Natural killer cell (primary cell): ENCODE measurements at regions not wholly inside any gene's neighbourhood (a gene's known extent, or its start where the extent isn't known, plus 50 kb on each side); places are given as distances from the start of the nearest gene placed in this dataset.

Source experiments
- ATAC-seq, 3 donors: fragments of 150-1000 bp in 2 of 3; fragments of 200-7000 bp in 1 of 3; cut with Tn5 transposase; 1 replicate in 1 of 3; 2 replicates in 2 of 3; pipeline ENCODE4 v1.10.0; 2021; ENCODE audit warnings: mild to moderate bottlenecking in 2 of 3, moderate library complexity in 2 of 3
- DNase-seq, 2 donors: peaks; one replicate each; pipeline versions ENCODE4 v3.0.0 to v3.0.0-alpha.2; 2013 to 2021; ENCODE audit warnings: mixed read lengths in 1 of 2
- H3K27ac ChIP-seq: one replicate; pipeline ENCODE4 v1.5.1; 2013; ENCODE audit warnings: mild to moderate bottlenecking, low read length
- H3K27me3 ChIP-seq: one replicate; pipeline ENCODE4 v1.6.1; 2013; ENCODE audit warnings: low read length; ENCODE audit not compliant: control insufficient read depth, insufficient read depth
- H3K36me3 ChIP-seq: one replicate; pipeline ENCODE4 v1.6.1; 2013; ENCODE audit warnings: low read length; ENCODE audit not compliant: control insufficient read depth, insufficient read depth
- H3K4me1 ChIP-seq: one replicate; pipeline ENCODE4 v1.6.1; 2013; ENCODE audit warnings: low read length; ENCODE audit not compliant: control insufficient read depth, insufficient read depth
- H3K4me3 ChIP-seq: one replicate; pipeline ENCODE4 v1.5.1; 2013; ENCODE audit warnings: low read length
- H3K9me3 ChIP-seq: one replicate; pipeline ENCODE4 v1.6.1; 2013; ENCODE audit warnings: low read length; ENCODE audit not compliant: control insufficient read depth, insufficient read depth
- H3K27ac Mint-ChIP-seq, 2 donors: one replicate each; pipeline ENCODE4 v1.8.0; 2022; ENCODE audit warnings: mild to moderate bottlenecking in 2 of 2, mixed read lengths in 2 of 2, moderate library complexity in 1 of 2
- H3K27me3 Mint-ChIP-seq, 2 donors: one replicate each; pipeline ENCODE4 v1.8.0; 2022; ENCODE audit warnings: low read depth in 2 of 2, mixed read lengths in 2 of 2
- H3K36me3 Mint-ChIP-seq: one replicate; pipeline ENCODE4 v1.8.0; 2022; ENCODE audit warnings: mixed read lengths
- H3K4me1 Mint-ChIP-seq, 2 donors: one replicate each; pipeline ENCODE4 v1.8.0; 2022; ENCODE audit warnings: mixed read lengths in 2 of 2
- H3K4me3 Mint-ChIP-seq: one replicate; pipeline ENCODE4 v1.8.0; 2022; ENCODE audit warnings: mild to moderate bottlenecking, moderate library complexity, mixed read lengths
- H3K9me3 Mint-ChIP-seq, 2 donors: one replicate each; pipeline ENCODE4 v1.8.0; 2022; ENCODE audit warnings: mixed read lengths in 2 of 2
- CTCF ChIP-seq: fragments of 200-600 bp; IDR thresholded peaks from one replicate; pipeline ENCODE4 v1.8.0; 2022; ENCODE audit warnings: antibody characterized with exemption
- WGBS: methylation state at CpG from one replicate; pipeline ENCODE4 v1.1.7; 2013; ENCODE audit warnings: missing lambda C conversion rate; ENCODE audit not compliant: insufficient coverage; 5-methylcytosine and 5-hydroxymethylcytosine counted together
- intact Hi-C: fragments of 100-400 bp; cut with micrococcal nuclease; formaldehyde crosslinking; loops from one replicate; pipeline ENCODE4 v1.14.2; 2022

- WGBS, result 83% methylated on average over 1 of the region's 1 CpG
- no peaks in the 10 kb centered on the region for H3K4me1 Mint-ChIP-seq
- Histone ChIP-seq H3K27ac (no peak overlapping the region), H3K4me1 (no peaks in the 10 kb centered on the region), H3K9me3 (no peaks in the 10 kb centered on the region), H3K36me3 (no peaks in the 10 kb centered on the region), H3K4me3 (no peak overlapping the region), H3K27me3 (no peaks in the 10 kb centered on the region)
- ATAC-seq (no peak), DNase-seq (no peak)
- no peak overlapping the region for H3K27ac Mint-ChIP-seq
- H3K9me3 Mint-ChIP-seq, result peaks cover 10 to 13% of the 10 kb centered on the region in 2 donors
- no peak for TF ChIP-seq CTCF
- intact Hi-C loops, result no loop called here
- no peaks in the 10 kb centered on the region for H3K27me3 Mint-ChIP-seq
- H3K36me3 Mint-ChIP-seq, result no peaks in the 10 kb centered on the region
- H3K4me3 Mint-ChIP-seq, result no peak overlapping the region
Measured at GRCh38 chr2:139162957-139163356, 382.8 kb upstream of the NXPH2 start.

- Mint-ChIP-seq H3K27me3 (no peaks in the 10 kb centered on the region), H3K9me3 (peaks cover 10 to 14% of the 10 kb centered on the region in 2 donors), H3K27ac (no peak overlapping the region), H3K36me3 (no peaks in the 10 kb centered on the region), H3K4me3 (no peak overlapping the region), H3K4me1 (no peaks in the 10 kb centered on the region)
- DNase-seq, result no peak
- Histone ChIP-seq H3K27me3 (no peaks in the 10 kb centered on the region), H3K9me3 (no peaks in the 10 kb centered on the region), H3K4me3 (no peak overlapping the region), H3K36me3 (no peaks in the 10 kb centered on the region), H3K27ac (no peak overlapping the region), H3K4me1 (no peaks in the 10 kb centered on the region)
- WGBS, result 50% methylated on average over 1 of the region's 2 CpGs
- no peak for ATAC-seq
- intact Hi-C loops, result no loop called here
- TF ChIP-seq CTCF, result no peak
Measured at GRCh38 chr2:139162456-139162855, 382.3 kb upstream of the NXPH2 start.

GRCh38 chr2:139160836-139161235, 380.6 kb upstream of the NXPH2 start:
- DNase-seq, result no peak
- Histone ChIP-seq H3K9me3 (no peaks in the 10 kb centered on the region), H3K27me3 (no peaks in the 10 kb centered on the region), H3K4me3 (no peak overlapping the region), H3K36me3 (no peaks in the 10 kb centered on the region), H3K4me1 (no peaks in the 10 kb centered on the region), H3K27ac (no peak overlapping the region)
- Mint-ChIP-seq H3K9me3 (peaks cover 13 to 18% of the 10 kb centered on the region in 2 donors), H3K4me1 (no peaks in the 10 kb centered on the region), H3K27ac (no peak overlapping the region), H3K27me3 (no peaks in the 10 kb centered on the region), H3K36me3 (no peaks in the 10 kb centered on the region), H3K4me3 (no peak overlapping the region)
- no peak for ATAC-seq
- intact Hi-C loops, result no loop called here
- TF ChIP-seq CTCF, result no peak
- WGBS, result no CpG with 5 or more reads among the region's 1 CpG

GRCh38 chr2:139159177-139159576, 379.0 kb upstream of the NXPH2 start:
- H3K9me3 Mint-ChIP-seq, result peaks cover 15 to 19% of the 10 kb centered on the region in 2 donors

More at GRCh38 chr2:139159177-139159576, 379.0 kb upstream of the NXPH2 start:
- Mint-ChIP-seq H3K36me3 (no peaks in the 10 kb centered on the region), H3K27ac (no peak overlapping the region), H3K4me3 (no peak overlapping the region), H3K4me1 (no peaks in the 10 kb centered on the region), H3K27me3 (no peaks in the 10 kb centered on the region)
- 100% methylated on average over 1 of the region's 3 CpGs for WGBS
- no peak overlapping the region for H3K4me3 ChIP-seq
- intact Hi-C loops, result no loop called here
- no peak for TF ChIP-seq CTCF
- no peaks in the 10 kb centered on the region for H3K4me1 ChIP-seq
- no peaks in the 10 kb centered on the region for H3K27me3 ChIP-seq
- H3K27ac ChIP-seq, result no peak overlapping the region
- DNase-seq (no peak), ATAC-seq (no peak)
- H3K36me3 ChIP-seq, result no peaks in the 10 kb centered on the region
- H3K9me3 ChIP-seq, result no peaks in the 10 kb centered on the region
